Hematopoietic multipotent progenitor cell treated with erythropoietin and hydrocortisone succinate and interleukin-3 and kit ligand, for 8 days (in vitro differentiated cells): ENCODE measurements at regions not wholly inside any gene's neighbourhood (a gene's known extent, or its start where the extent isn't known, plus 50 kb on each side); places are given as distances from the start of the nearest gene placed in this dataset.
A peak's percentile ranks its signal among the peaks of the same experiment; 100 is the strongest.

Source experiments
- DNase-seq: peaks from one replicate; pipeline ENCODE4 v3.0.0-alpha.2; 2015

DNA sequence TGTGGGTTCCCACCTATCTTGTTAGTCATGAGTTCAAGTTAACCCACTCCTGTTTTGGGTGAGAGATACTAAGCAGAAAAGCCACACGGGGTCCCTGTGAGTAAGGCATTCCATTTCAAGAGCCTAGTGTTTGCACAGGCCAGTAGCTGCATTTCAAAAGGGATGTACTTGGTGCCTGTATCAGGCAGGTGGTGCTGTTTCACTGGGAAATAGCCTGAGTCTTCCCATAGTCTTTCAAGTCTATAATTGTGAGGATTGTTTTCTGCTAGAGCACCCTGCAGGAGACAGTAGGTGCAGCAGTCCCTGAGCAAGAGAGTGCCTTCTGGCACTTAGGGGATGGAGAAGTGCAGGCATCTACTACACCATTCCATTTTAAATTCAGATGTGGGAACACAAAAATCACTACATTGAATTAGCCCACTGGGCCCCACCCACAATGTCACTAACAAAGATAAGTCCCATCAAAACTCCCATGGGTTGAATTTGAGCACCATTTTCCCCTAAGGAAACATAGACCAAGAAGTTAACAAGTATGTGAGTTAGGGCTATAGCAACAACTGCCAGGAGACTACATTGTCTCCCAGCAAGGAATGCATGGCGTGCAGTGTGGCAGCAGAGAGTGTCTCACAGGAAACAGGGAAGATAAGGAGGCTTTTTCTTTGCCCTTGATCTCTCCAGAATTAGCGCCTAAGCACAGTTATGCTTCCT lies 263.2 kb downstream of the COX7C start:
- DNase-seq = peak; percentile 69

DNA sequence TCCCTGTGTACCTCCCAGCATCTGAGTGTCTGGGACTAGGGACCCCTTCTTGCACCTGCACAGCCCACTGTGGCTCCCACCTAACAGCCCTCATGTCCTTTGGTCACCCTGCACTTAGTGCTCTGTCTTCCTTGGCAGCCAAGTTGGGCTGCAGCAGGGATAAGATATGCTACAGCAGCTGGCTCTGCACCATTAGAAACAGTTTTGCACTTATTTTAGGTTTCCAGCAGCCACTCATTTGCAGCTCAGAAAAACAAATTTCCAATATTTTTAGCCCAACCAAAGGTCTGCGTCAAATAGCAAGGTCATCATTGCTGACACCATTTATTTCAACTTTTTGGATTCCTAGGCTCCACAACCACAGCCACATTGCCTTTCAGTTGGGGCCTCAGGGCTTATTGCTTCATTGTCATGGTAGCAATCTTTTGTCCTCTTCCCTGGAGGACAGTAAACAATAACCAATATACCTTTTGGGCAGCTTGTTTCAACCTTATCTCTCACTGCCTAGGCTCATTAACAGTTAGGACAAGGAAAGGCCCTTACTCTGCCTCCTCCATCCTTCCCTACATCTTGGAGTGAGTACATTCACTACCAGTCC lies 263.9 kb downstream of the COX7C start:
- no peak for DNase-seq

DNA sequence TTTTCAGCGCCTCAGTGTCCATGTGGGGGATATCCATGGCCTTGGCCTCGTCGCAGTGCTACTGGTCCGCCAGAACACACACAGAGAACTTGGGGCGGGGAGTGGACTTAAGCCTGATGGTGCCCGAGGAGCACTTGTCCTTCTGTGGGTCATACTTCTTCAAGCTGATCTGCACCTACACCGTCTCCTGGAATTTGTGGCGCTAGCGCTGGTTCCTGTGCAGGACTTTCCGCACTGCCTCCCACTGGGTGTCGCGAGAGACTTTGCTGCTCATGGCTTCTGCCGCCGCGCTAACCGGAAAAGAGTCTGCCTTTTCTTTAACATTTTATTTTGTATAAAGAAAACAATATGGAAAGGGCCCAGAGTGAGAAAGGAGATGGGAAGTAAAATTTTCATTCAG lies 266.9 kb downstream of the COX7C start:
- no peak for DNase-seq

DNA sequence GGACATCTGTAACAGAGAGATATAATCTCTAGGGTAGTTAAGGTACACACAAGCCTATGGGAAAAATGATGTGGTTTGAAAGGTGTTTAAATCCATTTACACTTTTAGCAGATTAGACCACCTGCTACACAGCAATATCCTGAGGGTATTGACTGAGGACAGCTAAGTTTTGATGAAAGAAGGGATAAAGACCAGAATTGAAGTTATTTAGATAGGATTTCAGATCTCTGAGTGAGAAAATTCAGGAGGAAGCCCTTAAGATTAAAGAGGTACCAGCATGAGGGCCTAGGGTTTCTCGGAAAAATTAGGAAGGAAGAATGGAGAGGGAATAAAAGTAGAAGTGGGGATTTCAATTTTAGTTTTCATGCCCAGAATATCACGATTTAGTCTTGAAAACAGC lies 267.3 kb downstream of the COX7C start:
- no peak for DNase-seq

DNA sequence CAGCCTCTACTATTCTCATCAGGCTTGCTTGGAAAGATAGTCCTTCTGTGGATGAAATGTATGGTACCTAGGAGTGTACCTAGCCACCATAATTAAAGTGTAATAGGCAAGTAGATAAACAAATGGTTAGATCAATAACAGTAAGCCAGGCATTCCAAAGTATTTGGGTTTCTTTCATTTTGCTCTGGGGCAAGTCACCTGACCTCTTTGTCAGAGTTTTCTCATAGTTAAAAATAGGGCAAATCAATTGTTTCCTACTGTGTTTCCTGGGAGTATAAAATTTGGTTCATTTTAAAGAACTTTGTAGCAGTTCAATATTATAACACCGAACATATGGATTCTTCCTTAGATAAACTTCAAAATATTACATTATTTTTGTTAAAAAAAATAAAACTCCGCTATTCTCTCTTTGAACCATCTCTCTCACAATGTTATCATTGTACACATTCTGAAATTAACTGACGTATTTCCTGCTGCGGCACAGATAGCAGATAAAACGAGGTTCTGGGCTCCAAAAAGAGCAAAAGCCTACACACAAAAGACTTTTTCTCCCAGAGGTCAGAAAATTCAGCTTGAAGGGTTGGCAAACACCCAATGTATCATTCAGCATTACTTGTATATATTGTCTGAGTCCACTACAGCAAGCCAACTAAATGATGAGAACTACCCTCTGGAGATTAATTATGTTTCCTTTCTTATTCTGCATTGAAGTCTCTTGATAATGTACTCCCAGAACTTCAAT lies 267.9 kb downstream of the COX7C start:
- DNase-seq = peak; percentile 19

DNA sequence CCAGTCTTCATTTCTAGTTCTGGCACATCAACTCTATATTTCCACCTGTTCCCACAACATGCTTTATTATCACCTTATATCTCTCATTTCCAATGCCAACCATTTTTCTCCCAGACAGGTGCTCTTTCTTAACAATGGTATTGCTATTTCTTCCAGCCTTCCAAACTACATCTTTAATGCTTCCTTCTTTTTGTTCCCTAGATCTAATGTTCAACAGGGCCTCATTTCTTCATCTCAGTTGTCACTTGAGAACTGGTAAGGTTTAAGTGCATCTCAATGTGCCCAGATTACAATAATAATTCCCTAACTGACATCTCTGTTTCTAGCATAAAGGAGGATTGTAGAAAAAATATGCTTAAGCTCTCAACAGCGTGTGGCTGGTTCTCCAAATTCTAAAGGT lies 272.6 kb downstream of the COX7C start:
- DNase-seq = no peak

DNA sequence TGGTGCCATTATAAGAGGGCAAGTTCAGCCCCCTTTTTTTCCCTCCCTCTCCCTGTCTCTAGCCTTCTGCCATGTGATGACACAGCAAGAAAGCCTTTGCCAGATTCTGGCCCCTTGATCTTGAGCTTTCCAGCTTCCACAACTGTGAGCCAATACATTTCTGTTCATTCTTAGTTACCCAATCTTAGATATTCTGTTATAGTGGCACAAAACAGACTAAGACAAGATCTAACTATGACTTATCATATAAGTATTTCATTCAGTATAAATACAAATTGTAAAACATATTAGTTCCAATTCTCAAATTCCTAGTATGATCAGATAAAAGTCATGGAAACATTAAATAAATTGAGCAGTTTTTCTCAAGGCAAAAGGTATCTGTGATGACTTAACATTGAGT lies 276.3 kb downstream of the COX7C start:
- no peak for DNase-seq

DNA sequence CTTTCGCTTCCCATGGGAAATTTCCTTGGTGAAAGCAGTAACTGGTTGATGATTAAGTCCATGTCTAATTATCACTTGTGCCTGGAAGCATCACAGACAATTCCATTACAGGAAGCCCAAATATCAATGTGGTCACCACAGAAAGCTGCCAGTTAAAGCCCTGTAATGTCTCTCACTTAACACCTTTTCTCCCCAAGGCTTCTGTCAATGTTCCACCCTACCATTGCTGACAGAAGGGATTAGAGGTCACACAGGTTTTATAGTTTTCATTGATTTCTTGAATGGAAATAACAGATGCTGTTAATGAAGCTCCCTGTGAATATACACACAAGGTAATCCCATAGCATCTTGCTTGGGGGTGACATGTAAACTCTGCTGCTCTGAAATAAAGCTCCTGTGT lies 279.2 kb downstream of the COX7C start:
- no peak for DNase-seq

DNA sequence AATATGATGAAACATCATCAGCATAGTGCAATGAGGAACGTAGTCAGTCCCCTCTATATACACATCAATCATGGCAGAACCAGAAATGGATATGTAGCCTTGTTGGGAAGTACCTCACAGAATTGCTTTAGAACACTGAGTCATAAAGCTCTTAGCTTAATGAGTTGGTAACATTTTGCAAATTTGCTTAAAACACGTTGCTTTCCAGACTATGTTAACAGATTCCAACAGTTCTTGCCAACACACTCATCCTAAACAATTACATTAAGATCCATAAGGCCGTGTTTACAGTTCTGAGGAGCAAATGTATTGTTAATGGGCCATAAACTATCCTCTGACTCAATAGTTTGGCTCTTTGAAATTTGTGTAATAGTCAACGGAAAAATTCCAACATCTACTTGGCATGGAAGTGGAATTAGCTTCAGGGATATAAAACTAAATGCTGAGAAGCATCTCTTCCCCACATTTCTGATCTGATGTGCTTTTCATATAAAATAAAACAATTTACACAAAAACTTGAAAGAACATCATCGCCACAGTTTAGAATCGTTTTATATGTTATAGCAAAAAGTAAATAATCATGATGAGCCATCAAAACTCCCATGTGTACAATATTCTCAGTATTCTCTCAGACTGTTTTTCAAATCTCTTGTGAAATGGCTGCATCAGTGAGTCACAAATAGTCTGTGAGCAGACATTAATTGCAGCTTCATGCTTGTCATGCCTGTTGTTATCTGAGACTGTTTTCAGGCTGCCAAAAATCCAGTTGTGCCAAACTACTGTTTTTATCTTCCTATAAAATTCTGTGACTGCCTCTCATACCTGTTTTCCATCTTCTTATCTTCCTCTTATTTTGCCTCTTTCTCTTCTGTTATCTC lies 291.9 kb downstream of the COX7C start:
- no peak for DNase-seq

DNA sequence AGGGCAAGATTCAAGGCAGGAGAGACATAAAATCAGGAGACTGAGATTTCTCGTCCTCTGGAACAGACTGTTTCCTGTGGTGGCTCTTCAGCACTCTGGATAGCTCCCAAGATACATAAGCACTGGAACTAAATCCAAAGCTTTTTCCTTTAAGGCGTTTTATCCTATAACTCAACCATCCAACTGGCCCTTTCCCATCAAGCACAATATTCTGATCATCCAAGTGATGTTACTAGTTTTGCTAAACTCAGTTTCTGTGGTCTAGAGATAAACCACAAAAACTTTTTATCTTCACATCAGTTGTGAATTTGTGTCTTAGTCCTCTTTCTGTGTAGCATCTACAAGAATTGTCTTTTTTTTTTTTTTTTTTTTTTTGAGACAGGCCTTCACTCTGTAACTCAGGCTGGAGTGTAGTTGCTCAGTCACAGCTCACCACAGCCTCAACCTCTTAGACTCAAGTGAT lies 299.4 kb downstream of the COX7C start:
- peak; percentile 10 for DNase-seq

DNA sequence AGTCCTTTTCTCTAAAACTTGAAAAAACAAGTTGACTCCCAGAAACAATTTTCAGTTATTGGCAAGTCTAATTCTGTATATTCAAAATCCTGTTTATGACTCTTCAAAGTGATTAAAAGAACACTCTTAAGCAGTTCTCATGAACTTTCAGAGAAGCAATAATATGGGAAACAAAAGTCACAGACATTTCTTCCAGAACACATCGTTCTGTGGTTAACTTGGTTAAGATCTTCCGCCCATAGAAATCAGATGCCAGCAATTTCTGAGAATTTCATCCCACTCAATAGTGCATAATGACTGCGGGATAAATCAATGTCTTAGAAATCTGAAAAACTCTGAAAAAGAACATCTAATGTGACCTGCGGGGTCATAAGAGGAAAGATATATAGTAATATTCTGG lies 300.5 kb downstream of the COX7C start:
- no peak for DNase-seq

DNA sequence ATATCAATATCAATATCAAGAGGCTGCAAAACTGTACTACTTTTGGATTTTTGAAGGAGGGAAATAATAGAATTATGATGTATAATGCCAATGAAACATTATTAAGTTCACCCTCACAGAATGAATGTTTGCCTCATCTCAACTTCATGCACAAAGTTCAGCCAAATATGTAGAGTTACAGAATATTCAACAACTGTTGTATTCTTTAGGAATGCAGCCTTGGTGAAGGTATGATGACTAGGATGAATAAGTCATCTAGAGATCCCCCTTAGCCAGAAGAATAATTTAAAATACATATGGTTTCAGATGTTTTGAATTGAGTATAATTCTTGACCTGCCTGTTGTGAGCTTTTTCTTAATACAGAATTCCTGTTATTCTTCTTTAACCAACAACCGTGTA lies 308.3 kb downstream of the COX7C start:
- DNase-seq = no peak

DNA sequence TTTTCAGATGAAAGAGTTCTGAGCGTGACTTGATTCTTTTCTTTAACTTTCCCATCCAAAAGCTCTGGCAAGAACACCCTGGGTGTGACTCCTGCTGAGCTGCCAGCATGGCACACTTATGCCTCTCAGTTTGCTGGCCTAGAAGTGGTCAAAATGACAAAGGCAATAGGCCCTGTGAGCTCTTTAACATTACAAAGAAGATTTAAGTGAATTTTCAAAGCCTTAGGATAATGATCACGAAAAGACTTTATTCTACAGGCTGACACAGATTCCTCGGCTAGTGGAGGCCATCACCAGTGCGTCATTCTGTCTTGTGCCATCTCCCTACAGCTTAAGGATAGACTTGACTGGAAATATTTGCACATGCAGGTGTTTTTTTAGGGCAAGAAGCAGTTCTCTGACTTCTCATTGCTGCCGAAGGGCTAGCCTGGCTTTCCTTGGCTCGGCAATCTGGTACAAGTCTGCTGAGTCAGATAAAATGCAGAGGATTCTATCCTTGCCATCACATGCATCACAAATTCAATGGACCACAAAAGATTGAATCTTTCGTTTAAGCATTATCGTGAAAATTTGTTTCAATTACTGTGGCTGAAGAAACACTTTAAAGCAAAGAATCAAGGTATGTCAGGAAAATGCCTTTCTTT lies 311.5 kb downstream of the COX7C start:
- no peak for DNase-seq

DNA sequence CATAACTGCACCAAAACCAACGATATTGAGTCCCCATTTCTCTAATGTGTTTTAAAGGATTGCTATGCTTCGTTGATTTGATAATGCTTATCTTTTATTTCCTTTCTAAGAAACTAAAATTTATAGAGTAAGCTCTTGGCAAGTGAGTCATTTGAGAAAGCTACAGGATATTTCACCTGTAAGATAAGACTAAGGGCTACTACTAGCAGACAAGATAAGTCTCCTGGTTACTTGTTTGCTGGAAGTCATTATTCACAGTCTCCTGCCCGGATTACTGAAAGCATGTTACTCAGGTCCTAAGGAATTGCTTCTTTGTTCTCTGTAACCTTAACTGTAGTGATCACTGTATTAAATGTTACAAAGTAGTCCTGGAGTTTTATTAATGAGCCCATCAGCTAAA lies 315.9 kb upstream of the RASA1 start:
- DNase-seq = no peak

DNA sequence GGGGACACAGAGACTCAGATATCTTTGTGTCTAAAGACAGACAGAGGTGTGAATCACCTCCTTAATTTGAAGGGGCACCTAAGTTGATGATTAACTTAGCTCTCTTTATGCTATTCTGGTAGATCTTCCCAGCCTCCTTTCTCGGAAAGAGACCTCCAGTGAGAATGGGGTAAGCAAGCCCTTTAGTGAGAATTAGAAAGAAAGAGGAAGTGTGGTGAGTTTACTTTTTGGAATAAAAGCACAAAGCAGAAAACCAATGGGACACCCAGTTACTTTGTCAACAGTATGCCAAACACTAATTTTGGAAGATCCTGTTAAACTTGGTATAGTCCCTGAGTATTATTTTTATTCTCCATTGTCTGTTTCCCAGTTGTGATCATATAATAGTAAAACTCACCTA lies 302.8 kb upstream of the RASA1 start:
- no peak for DNase-seq

DNA sequence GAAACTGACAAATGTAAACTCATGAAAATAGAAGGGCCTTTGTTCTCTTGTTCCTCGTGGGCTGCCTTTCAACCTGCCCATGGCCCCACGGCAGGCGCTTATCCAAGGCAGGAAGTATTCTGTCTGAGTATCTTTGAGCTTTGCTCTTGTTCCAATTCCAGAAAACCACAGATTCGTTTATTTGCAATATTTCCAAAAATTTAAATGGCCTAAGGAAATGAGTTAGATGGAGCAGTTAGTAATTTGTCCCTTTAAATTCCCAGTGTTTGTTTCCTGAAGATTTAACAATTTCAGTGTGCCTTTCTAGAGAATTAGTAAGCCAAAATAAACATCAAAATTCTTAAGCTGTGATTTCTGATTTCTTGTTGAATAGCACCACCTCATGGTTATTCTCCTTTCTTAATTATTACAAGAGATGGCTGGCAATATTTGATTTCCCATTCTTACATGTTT lies 299.4 kb upstream of the RASA1 start:
- peak; percentile 25 for DNase-seq

DNA sequence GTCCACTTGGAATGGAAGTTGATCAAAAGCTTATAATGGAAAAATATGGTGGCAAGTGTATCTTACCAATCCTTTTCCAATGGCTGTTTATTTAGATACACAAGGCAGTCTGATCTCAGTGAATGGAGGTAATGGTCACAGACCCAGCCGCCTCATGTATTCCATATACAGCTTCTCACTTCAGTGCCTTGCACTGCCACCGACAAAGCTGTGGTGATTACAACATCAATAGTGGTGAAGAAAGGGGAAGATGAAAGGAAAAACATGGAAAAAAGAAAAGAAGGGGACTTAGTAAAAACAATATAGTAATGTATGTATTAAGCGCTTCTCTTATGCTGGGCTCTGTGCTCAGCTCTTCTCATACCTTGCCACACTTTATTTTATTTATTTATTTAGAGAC lies 297.3 kb upstream of the RASA1 start:
- no peak for DNase-seq

DNA sequence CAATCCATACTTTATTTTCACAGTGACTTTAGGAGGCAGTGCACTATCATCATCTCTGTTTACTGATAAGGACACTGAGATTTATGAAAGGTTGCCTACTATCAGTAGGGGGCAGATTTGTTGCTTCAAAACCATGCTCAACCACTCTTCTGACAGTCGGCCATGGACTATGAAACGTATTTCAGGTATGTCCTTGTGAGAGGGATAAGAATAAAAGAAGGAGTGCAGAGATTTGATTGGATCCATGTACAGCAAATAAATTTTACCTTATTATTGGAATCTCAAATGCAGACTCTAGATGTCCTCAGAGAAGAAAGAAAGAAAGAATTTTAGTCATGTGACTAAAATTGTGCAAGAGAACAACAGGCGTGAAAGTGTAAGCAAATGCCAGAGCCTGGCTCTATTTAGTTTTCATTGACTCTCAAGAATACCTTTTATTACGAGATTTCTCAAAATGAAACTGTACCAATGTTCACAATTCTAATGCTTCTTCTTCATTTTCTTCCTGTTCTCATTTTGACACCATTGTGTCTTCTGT lies 296.6 kb upstream of the RASA1 start:
- DNase-seq = no peak

DNA sequence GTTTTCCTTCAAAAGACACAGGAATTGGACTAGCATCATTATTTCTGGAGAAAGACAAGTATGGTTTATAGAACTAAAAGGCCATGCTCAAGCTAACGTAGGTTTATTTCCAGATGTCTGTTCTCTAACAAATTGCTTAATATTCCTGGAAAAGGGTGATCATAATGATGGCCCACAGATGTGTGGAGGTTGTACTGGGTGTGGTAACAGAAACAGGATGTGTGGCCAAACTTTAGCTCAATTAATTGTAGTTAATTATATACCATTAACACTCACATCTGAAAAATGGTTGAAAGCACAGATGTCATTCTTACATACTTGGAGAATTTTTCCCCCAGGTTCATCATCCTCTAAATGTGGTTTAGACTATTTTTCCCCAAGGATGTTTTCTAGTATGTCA lies 292.7 kb upstream of the RASA1 start:
- no peak for DNase-seq

DNA sequence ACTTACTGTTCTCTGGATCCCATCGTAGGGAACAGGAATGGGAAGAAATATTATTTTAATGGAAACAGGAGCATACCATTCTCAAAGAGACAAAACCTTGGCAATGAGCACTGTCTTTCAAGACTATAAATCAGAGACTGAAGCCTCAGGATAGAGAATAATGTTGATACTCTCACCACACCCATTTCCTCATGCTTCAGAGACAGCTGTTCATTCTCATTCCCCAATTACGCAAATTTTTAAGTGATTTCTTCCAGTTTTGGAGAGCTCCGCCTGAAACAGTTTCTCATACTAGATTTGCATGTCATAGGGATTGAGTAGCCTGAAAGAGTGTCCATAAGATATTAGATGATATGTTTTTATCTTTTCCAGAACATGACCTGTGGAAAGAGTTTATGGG lies 290.5 kb upstream of the RASA1 start:
- DNase-seq = no peak

DNA sequence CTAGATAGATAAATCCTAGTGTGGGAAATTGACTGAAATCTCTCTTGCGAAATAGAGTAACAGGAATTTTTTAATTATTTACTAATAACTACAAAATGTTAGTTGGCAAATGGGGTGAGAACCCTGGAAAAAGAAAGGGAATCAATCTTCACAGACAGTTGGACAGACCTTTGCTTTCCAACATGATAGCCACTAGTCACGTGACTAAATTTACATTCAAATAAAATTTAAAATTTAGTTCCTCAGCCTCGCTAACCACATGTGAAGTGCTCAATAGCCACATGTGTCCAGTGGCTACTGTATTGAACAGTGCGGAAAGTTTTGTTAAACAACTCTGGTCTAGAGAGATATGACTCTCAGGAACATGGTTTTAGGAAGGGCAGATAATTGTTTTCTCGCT lies 289.9 kb upstream of the RASA1 start:
- DNase-seq = no peak

DNA sequence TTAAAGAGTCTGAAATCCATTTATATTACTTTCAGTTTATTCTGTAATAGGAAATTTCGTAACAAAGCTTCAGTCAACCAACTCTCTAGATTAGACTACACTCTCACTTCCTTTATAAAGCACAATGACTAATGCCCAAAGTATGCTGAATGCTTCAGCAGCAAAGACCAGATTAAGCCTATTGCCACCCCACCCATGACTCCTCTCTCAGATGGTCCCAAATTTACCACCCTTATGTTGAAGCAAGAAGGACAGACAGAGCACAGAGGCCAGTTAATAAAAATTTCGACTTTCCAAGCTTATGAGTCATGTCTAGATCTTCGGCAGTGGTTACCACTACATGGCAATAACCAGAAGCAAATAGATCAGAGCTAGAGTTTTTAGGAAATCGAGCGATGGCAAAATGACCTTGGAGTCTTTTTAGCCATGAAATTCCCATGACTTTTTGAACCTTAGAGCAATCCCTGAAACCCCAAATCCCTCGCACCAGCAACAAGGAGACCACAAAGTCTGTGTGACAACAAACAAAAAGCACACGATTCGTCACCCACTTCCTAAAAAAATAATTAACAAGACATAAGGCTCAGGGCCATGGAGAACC lies 287.8 kb upstream of the RASA1 start:
- no peak for DNase-seq
